Activated naive CD4-positive, alpha-beta T cell treated with anti-CD3 and anti-CD28 coated beads, Interleukin-2, amount 50 U/mL, for 72 hours (primary cell): ENCODE measurements at regions not wholly inside any gene's neighbourhood (a gene's known extent, or its start where the extent isn't known, plus 50 kb on each side); places are given as distances from the start of the nearest gene placed in this dataset.
"Not testable (repeated sequence)": the region's sequence is repeated elsewhere in the genome, so short reads cannot be mapped to it uniquely, and the experiment has no call there.

Experiments used
- ATAC-seq, 2 donors: fragments of 150-1000 bp; cut with Tn5 transposase; 2 replicates each; pipeline ENCODE4 v1.10.0; 2021; ENCODE audit warnings: mild to moderate bottlenecking in 2 of 2, moderate library complexity in 2 of 2
- DNase-seq, 2 donors: peaks; one replicate each; pipeline ENCODE4 v3.0.0; 2021 to 2022; ENCODE audit warnings: low spot score in 2 of 2
- H3K27ac Mint-ChIP-seq, 2 donors: one replicate each; pipeline ENCODE4 v1.8.0; 2022; ENCODE audit warnings: mild to moderate bottlenecking in 2 of 2, mixed read lengths in 2 of 2
- H3K36me3 Mint-ChIP-seq, 2 donors: one replicate each; pipeline ENCODE4 v1.8.0; 2022; ENCODE audit warnings: mixed read lengths in 2 of 2
- H3K9me3 Mint-ChIP-seq, 2 donors: one replicate each; pipeline ENCODE4 v1.8.0; 2022; ENCODE audit warnings: mixed read lengths in 2 of 2

DNA sequence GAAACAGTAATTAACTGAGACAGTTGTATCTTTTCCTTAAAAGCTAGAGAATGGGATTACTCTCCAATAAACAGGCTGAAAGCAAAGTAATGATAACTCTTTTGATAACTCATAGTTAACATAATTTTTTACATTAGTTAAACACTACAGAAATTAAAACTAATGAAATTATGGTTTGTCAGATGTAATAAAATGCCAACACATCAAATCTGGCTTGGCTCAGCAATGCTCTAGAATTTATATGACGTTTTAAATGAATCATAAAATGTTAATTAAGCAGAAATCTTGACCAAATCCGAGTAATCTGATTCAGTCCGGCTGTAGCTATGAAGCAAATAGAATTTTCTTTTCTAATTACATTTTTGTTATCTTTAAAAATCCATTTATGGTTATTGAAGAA is 244.2 kb upstream of the NR3C2 start:
- H3K9me3 Mint-ChIP-seq: no peaks in the 10 kb centered on the region
- no peaks in the 10 kb centered on the region for H3K36me3 Mint-ChIP-seq
- no peak for ATAC-seq
- no peak overlapping the region for H3K27ac Mint-ChIP-seq
- DNase-seq: no peak

DNA sequence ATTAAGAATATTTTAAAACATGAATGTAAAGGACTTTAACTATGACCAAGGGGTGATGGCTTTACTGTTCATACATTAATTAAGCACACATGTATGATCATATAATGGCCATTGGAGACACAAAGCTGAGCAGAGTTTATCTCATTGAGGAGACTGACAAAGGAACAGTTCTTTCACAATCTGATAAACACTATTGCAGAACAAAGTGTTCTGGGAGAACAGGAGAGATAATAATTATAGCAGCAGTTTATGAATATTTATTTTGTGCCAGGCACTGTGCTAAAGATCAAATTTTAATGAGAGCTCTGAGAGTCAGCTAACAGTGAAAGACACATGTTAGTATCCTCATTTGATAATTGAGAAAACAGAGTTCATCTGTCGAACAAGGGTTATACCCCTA is 242.4 kb upstream of the NR3C2 start:
- Mint-ChIP-seq H3K9me3 (no peaks in the 10 kb centered on the region), H3K27ac (no peak overlapping the region), H3K36me3 (no peaks in the 10 kb centered on the region)
- ATAC-seq (no peak), DNase-seq (no peak)

DNA sequence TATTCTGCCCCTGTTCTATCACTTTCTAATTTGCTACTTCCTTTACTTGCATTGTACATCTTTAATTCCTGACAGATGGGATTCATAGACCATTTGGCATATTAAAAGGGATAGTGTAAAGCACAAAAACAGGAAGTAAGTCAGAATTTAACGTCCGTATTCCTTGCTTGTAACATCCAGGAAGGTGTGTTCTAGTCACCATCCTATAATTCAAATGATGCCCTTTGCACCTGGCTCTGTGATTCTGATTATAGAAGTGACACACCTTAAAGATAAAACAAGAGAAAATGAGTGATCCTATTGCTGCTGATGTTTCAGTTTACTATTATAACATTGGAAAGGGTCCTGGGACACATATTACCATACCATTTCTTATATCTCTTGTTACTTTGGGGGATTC is 238.7 kb upstream of the NR3C2 start:
- no peak for ATAC-seq
- no peaks in the 10 kb centered on the region for H3K9me3 Mint-ChIP-seq
- no peak for DNase-seq
- no peak overlapping the region for H3K27ac Mint-ChIP-seq
- no peaks in the 10 kb centered on the region for H3K36me3 Mint-ChIP-seq

DNA sequence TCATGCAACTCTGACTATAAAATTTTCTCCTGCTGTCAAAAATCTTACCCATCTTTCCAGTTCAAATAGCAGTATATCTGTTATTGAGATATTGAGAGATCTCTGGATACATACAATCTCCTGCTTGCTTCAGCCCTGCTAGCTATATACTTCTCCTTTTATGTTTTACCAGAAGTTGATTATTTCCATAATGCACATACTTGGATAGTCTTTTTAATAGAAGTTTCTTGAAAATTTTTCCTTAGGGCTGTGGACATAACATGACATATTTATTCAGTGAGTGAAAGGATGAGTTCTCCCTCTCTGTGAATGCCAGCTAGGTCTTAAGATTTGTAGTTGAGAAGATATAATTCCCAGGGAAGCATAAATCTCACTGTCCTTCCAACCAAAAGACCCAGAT is 234.1 kb upstream of the NR3C2 start:
- Mint-ChIP-seq H3K36me3 (no peaks in the 10 kb centered on the region), H3K27ac (no peak overlapping the region), H3K9me3 (no peaks in the 10 kb centered on the region)
- ATAC-seq: no peak
- DNase-seq: no peak

DNA sequence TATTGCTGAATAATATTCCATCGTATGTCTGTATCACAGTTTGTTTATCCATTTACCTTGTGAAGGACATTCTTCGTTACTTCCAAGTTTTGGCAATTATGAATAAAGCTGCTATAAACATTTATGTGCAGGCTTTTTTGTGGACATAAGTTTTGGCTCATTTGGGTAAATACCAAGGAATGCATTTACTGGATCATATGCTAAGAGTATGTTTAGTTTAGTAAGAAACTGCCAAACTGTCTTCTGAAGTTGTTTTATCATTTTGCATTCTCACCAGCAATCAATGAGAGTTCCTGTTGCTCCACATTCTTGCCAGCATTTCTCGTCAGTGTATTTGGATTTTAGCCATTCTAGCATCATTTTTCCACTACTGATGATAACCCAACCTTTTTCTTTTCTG is 232.7 kb upstream of the NR3C2 start:
- DNase-seq (no peak), ATAC-seq (no peak)
- H3K9me3 Mint-ChIP-seq: no peaks in the 10 kb centered on the region
- no peaks in the 10 kb centered on the region for H3K36me3 Mint-ChIP-seq
- H3K27ac Mint-ChIP-seq: no peak overlapping the region

DNA sequence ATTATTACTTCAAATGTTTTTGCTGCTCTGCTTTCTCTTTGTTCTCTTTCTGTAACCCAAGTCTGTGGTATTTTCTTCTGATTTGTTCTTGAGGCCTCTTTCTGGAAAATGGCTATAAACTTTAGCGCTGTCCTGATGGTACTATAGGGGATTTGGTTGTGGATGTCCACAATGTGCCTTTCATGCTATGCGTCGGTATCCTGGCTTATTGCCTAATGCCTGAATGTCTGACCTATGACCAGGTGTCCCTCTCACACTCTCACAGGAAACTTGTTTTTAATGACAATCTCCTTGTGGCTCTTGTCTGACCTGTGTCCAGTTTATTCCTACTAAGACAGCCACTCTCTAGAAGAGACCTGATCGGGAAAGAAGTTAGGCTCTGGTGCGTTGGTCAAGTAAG is 222.4 kb upstream of the NR3C2 start:
- H3K36me3 Mint-ChIP-seq: no peaks in the 10 kb centered on the region
- no peak overlapping the region for H3K27ac Mint-ChIP-seq
- H3K9me3 Mint-ChIP-seq: peaks cover 0 to 7% of the 10 kb centered on the region in 2 donors
- ATAC-seq (no peak), DNase-seq (no peak)

DNA sequence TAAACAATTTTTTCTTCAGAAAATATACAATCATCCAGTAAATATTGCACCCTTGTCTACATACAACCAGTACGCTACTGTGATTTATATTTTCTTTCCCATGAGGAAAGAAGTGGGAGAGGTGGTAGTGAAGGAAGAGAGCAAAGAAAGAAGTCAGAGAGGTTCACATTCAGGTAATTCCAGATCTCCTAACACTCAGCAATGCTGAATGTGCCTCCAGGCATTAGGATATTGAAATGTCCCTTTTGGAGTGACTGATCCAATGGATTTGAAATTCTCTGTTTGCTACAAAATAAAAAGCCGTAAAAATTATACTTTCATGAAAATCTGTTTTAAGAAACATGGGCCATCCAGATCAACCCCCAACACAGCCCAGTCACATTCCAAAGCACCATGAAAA is 211.9 kb upstream of the NR3C2 start:
- Mint-ChIP-seq H3K9me3 (no peaks in the 10 kb centered on the region), H3K27ac (no peak overlapping the region), H3K36me3 (no peaks in the 10 kb centered on the region)
- ATAC-seq (no peak), DNase-seq (no peak)

DNA sequence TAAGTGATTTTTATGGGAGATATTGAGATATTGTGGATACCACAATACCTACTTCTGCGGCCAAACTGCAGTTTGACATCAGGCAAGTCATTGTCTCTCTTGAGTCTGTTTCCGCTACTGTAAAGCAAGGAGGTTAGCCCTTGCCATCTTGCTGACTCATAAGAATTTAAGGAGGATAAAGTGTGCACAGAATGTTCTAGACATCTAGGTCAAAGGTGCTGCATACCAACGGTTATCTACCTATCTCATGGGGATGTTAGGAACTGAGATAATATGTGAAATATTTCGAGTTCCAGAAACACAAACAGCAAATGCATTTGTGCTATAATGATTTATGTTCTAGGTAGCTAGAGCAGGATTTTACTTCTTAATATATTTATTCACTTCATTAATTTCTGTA is 211.5 kb upstream of the NR3C2 start:
- no peak for ATAC-seq
- no peak for DNase-seq
- Mint-ChIP-seq H3K27ac (no peak overlapping the region), H3K36me3 (no peaks in the 10 kb centered on the region), H3K9me3 (no peaks in the 10 kb centered on the region)

DNA sequence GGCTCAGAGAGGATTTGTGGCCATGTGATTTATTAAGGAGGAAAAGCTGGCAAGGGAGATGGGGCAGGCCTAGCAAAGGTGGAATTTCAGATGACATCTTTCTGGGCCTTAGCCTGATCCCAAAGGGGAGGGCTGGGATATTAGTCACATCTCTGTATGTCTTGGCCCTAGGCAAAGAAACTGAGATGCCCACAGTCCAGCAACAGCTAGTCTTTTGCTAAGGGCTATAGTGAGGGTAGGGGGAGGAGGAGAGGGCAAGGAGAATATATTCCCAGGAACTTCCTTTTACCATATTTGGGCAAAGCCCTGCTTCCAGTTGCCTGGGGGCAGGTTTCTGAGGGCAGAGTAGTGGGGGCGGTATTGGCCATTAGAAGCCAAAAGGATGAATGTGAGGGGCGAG is 209.8 kb upstream of the NR3C2 start:
- no peak overlapping the region for H3K27ac Mint-ChIP-seq
- H3K36me3 Mint-ChIP-seq: no peaks in the 10 kb centered on the region
- ATAC-seq: no peak
- DNase-seq: no peak
- H3K9me3 Mint-ChIP-seq: no peaks in the 10 kb centered on the region

DNA sequence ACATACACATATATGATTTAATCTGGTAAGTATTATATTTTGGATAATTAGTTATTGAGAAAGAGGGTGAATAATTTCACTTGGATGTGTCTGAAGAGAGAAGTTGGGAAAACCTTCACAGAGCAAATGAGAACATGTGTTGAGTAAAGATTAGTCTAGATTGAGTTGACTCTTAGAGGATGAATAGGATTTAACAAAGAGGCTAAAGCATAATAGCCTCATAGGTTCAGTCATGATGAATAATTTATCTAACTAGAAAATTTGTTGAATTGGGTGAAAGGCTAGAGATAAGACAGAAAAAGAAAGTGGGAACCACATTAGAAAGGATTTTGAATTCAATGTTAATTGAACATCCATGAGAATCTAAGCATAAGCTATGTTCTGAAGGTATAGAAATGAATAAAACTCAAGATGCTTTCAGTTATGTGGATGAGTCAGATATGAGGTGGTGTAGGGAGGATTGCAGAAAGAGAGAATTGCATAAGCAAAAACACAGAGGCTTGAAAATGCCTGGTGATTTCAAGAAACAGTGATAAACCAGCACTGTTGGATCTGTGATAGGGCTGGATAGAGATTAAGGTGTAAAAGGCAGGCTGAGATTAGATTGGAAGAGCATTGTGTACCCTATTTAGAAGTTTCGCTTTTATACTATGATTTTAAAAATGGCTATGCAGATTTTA is 207.6 kb upstream of the NR3C2 start:
- Mint-ChIP-seq H3K36me3 (no peaks in the 10 kb centered on the region), H3K9me3 (no peaks in the 10 kb centered on the region), H3K27ac (no peak overlapping the region)
- DNase-seq: no peak
- ATAC-seq: peak; percentile 43 to 99

DNA sequence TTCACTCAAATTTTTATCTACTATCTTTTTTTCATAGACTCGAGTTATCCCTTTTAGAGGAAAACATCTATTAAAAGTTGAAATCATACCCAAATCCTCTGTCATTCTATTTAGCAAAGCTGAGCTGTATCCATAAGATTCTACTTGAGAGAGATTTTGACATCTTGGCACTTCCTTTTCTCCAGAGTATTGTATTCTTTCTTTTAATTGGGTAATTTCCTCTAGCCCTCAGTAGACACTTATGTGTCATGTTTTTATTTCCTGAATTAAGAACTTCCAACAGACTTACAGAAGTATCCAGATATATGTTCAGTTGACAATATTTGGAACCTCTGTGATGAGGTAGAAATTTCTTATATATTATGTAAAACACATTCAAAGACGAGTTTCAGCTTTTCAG is 201.6 kb upstream of the NR3C2 start:
- Mint-ChIP-seq H3K27ac (no peak overlapping the region), H3K9me3 (peaks cover 4 to 9% of the 10 kb centered on the region in 2 donors), H3K36me3 (peaks cover 0 to 5% of the 10 kb centered on the region in 2 donors)
- no peak for DNase-seq
- ATAC-seq: no peak

DNA sequence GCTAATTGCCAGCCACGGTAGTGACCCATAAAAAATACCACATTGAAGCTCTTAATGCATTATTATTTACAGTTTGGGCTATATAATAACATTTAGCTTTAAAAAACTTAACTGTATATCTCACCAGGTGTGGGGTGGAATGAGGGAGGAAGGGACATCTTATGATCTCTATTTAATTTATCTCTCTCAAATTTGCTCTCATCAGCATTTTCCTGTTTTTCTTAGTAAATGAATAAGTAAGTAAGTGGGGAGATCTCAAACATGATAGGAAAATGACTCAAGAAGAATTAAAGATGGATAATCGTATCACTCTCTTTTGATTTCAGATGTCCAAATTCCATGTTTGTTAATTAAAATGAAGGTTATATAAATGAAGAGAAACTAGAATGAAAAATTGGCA is 200.7 kb upstream of the NR3C2 start:
- Mint-ChIP-seq H3K27ac (no peak overlapping the region), H3K9me3 (peaks cover 8 to 15% of the 10 kb centered on the region in 2 donors), H3K36me3 (peaks cover 4 to 10% of the 10 kb centered on the region in 2 donors)
- DNase-seq: no peak
- ATAC-seq: no peak

DNA sequence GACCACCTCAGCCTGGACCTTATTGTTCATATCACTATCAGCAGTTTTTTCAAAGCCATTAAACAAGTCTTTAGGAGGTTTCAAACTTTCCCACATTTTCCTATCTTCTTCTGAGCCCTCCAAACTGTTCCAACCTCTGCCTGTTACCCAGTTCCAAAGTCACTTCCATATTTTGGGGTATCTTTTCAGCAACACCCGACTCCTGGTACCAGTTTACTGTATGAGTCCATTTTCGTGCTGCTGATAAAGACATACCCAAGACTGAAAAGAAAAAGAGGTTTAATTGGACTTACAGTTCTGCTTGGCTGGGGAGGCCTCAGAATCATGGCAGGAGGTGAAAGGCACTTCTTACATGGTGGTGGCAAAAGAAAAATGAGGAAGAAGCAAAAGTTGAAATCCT is 195.9 kb upstream of the NR3C2 start:
- not testable (repeated sequence) for H3K27ac Mint-ChIP-seq, ATAC-seq, DNase-seq
- Mint-ChIP-seq H3K36me3 (peaks cover 23 to 26% of the 10 kb centered on the region in 2 donors), H3K9me3 (peaks cover 23 to 28% of the 10 kb centered on the region in 2 donors)

DNA sequence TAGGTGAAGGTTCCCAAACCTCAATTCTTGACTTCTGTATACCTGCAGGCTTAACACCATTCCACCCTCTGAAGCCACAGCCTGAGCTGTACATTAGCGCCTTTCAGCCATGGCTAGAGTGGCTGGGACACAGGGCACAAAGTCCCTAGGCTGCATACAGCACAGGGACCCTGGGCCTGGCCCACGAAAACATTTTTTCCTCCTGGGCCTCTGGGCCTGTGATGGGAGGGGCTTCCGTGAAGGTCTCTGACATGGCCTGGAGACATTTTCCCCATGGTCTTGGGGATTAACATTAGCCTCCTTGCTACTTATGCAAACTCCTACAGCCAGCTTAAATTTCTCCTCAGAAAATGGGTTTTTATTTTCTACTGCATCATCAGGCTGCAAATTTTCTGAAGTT is 195.2 kb upstream of the NR3C2 start:
- Mint-ChIP-seq H3K9me3 (peaks cover 23 to 24% of the 10 kb centered on the region in 2 donors), H3K36me3 (peaks cover 23 to 26% of the 10 kb centered on the region in 2 donors)
- not testable (repeated sequence) for ATAC-seq, H3K27ac Mint-ChIP-seq, DNase-seq

DNA sequence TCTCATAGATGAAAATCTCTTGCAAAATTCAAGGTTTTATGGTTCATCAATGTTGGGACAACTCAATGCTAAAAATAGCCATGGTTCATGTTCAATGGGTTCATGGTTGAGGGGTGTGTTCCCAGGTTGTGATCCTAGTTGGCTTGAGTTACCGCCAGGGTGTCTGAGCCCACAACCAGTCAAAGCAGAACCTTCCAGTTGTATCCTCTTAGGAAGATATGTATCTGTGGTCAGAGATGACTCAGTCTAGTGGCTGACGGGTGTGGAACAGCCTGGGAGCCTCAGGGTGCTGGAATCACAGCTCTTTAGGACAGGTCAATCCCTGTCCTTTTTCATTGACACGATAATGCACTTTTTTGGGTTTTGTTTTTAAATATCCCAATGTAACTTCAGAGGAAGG is 192.3 kb upstream of the NR3C2 start:
- peaks cover 18 to 23% of the 10 kb centered on the region in 2 donors for H3K9me3 Mint-ChIP-seq
- no peak for DNase-seq
- H3K27ac Mint-ChIP-seq: no peak overlapping the region
- no peak for ATAC-seq
- H3K36me3 Mint-ChIP-seq: peaks cover 22 to 23% of the 10 kb centered on the region in 2 donors

DNA sequence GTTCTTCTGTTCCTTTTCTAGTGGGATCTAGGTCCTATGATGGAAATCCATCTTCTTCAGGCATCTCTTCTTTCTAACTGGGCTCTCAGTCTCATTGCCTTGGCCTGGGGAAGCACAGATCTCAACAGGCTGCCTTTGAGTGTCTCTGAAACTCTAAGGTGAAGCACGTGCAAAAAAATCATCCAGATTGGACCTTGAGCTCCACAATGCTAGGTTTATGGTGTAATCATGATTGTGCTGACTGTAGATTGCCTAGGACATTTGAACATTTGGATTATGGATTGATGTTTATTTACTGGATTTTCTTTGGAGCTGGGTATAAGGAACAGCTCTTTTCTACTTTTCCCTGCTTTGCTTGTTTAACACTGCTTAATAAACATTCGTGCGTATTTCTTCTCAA is 191.5 kb upstream of the NR3C2 start:
- Mint-ChIP-seq H3K27ac (no peak overlapping the region), H3K9me3 (peaks cover 18 to 19% of the 10 kb centered on the region in 2 donors), H3K36me3 (peaks cover 22 to 23% of the 10 kb centered on the region in 2 donors)
- ATAC-seq (no peak), DNase-seq (no peak)

DNA sequence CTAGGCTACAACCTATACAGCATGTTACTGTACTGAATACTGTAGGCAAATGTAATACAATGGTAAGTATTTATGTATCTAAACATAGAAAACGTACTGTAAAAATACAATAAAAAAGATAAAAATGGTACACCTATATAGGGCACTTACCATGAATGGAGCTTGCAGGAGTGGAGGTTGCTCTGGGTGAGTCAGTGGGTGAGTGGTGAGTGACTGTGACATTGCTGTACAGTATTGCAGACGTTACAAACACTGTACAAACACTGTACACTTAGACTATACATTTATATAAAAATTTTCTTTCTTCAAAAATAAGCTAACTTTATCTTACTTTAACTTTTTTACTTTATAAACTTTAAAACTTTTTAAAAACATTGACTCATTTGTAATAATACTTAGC is 190.3 kb upstream of the NR3C2 start:
- Mint-ChIP-seq H3K36me3 (peaks cover 14 to 15% of the 10 kb centered on the region in 2 donors), H3K27ac (no peak overlapping the region), H3K9me3 (peaks cover 11 to 14% of the 10 kb centered on the region in 2 donors)
- ATAC-seq (no peak), DNase-seq (no peak)

DNA sequence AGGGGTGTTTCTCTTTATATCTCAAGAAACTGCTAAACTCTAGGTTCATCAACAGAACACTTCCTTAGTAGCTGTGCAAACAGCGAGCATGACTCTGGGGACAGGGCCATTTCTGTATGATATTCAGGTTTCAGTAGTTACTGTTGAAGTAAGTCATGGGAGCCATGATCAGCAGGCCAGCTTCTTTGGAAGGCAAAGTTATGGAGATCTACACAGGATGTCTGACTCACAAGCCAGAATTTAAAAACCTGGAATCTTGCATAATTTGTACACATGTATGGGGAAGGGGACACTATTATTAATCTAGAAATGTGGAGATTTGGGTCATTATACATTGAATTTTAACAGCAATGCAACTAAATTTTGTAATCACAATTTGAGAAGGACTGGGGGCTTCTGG is 187.8 kb upstream of the NR3C2 start:
- DNase-seq (no peak), ATAC-seq (no peak)
- peaks cover 0 to 3% of the 10 kb centered on the region in 2 donors for H3K36me3 Mint-ChIP-seq
- no peak overlapping the region for H3K27ac Mint-ChIP-seq
- no peaks in the 10 kb centered on the region for H3K9me3 Mint-ChIP-seq
